GM19351 (cell line): ENCODE measurements at regions not wholly inside any gene's neighbourhood (a gene's known extent, or its start where the extent isn't known, plus 50 kb on each side); places are given as distances from the start of the nearest gene placed in this dataset.

ENCODE experiments used
- ATAC-seq: cut with Tn5 transposase; IDR thresholded peaks from one replicate; pipeline ENCODE4 v1.9.1; 2021; ENCODE audit warnings: mild to moderate bottlenecking, moderate library complexity; ENCODE audit not compliant: unreplicated experiment

DNA sequence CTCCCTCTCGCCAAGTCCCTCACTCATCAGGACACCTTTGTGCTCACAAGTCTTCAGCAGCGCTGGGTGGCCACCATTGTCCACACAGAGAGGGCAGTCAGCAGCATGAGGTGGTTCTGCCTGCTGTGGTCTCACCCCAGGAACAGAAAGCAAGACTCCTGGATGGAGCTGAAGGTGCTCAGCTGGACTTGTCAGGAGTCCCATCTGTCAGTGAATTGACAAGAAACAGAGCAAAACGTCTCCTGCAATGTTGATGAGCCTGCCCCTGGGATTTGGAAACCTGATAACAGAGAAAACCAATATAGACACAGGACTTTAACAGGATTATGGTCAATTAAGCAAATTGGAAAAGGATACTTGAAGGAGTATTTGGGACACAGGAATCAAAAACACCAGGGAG lies 122.2 kb upstream of the PRSS58 start:
- no peak for ATAC-seq

GRCh38 chr7:142379201-142379885 lies 121.5 kb upstream of the PRSS58 start:
- ATAC-seq, result no peak

DNA sequence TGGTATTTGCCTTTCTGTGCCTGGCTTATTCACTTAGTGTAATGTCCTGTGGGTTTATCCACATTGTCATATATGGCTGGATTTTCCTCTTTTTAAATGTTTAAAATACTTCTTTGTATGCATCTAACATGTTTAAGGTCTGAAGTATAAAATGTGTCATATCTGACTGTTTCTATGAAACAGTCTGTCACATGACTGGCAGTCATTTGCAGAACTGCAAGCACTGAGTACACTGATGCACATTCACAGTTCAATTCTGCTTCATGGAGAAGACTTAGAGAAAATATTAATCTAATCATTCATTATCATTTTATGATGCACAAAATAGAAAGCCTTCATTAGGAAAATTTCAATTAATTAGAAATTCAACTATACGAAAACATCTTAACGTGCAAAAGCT lies 119.7 kb upstream of the PRSS58 start:
- ATAC-seq, result no peak

GRCh38 chr7:142376356-142376997 lies 118.6 kb upstream of the PRSS58 start:
- ATAC-seq, result no peak

DNA sequence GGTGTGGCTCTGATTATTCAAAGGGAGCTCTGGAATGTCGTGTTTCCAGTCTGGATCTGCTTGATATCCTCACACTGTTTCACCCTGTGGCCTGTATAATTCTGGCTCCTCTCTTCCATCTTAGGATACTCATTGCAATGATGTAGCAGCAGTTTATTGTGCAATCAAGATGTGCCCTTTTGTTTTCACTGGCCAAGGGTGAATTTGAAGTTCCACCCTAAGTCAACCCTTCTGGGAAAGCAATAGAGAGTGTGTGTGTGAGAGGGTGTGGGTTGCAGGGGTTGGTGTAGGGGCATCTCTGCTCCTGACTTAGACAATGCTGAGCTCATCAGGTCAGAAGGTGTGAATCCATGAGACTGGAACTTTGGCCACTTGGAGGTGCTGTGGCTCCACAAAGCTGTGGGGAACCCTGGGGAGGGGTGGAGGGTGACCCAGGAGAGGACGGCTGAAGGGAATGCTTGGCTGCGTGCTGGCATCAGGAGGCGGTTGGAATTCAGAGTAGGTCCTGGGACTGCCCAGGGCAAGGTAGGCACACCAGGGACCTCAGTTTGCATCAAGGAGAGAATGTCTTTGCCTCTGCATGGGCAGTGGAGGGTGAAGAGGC lies 118.0 kb upstream of the PRSS58 start:
- ATAC-seq, result no peak

GRCh38 chr7:142372727-142373126 lies 114.9 kb upstream of the PRSS58 start:
- ATAC-seq, result no peak

DNA sequence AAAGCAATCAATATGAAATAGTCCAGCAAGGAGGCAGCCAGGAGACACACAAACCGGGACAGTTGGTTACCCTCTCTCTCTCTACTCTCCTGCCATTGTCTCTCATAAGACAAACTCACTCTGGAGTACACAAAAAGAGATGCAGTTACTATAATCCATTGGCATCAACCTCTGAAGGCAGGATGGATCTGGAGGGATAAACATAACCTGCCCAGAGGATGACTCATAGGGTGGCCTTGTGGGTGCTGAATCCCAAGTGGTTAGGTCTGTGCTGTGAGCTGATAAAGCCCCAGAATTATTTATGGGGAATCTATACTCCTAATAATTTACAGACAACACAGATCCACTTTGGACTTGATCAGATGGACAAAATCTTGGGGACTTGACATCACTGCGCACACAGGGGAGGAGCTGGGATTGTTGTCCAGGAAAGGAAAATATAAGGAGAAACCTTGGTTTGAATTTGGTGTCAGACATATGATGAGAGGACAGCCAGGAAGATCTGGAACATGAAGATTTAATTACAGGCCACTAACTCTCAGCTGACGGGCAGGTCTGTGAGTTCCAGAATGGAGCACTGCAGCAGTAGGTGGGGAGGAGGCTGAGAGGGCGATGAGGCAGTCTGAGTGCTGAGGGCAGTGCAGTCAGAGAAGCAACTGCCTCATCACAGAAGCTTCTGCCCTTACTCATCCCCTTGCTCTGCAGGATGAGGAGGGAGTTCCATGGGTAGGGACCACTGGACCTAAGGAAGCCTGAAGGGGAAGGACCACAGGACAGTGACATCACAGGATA lies 113.9 kb upstream of the PRSS58 start:
- ATAC-seq, result no peak

DNA sequence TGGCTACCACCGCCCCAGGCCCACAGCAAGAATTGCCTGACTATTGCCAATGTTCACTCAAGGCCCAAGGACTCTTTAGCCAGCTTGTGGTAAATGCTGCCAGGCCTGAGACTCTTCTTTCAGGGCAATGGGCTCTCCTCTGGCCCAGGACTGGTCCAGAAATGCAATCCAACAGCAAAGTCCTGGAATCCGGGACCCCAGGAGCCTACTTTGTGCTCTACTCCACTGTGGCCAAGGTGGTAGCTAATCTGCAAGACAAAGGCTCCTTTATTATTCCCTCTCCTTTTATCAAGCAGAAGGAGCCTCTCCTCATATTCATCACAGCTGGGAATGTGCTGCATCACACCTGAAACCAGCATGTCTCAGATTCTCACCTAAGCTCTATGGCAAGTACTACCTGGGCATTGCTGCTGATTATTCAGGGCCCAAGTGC lies 107.6 kb upstream of the PRSS58 start:
- no peak for ATAC-seq

- ATAC-seq, result no peak
Observed at GRCh38 chr7:142364551-142364950, 106.7 kb upstream of the PRSS58 start.

- no peak for ATAC-seq
Observed at GRCh38 chr7:142362349-142362748, 104.5 kb upstream of the PRSS58 start.

GRCh38 chr7:142359694-142360279 lies 101.9 kb upstream of the PRSS58 start:
- no peak for ATAC-seq

GRCh38 chr7:142357953-142358520 lies 100.2 kb upstream of the PRSS58 start:
- peak; percentile 89 for ATAC-seq

DNA sequence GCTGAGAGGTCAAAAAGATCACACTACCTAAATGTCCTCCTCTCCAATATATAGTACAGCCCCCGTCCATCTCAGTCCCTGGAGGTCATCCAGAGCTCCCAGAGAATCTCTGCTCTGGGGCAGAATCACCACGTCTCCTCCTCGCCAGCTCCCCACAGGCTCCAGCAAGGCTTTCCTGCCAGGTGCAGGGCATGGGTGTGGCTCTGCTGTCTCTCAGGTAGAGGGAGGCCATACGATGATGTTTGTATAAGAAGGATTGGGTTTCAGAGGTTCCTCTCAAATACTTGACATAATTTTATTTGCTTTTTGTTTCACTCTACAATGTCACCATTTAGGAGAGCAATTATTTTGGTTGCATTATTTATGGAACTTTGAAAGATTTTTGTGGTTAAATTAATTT lies 98.3 kb upstream of the PRSS58 start:
- no peak for ATAC-seq

DNA sequence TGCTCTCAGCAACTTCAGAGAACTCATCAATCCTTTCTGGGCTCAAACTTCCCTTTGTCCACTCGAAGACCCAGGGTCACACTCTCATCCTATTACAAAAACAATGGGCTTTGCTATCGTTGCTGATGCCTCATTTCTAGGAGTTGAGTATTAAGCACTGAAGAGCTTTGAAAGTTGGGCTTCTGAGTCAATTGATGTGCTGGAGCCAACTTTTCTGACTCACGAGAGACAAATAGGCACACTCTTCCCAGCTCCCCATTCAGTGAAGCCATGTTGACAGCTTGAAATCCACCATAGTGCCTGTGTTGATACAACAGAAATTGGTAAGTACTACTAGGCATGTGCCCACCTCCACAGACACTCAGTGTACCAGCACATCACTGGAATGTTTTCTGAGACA lies 97.5 kb upstream of the PRSS58 start:
- no peak for ATAC-seq

GRCh38 chr7:142353147-142354060 lies 95.5 kb upstream of the PRSS58 start:
- ATAC-seq, result no peak

DNA sequence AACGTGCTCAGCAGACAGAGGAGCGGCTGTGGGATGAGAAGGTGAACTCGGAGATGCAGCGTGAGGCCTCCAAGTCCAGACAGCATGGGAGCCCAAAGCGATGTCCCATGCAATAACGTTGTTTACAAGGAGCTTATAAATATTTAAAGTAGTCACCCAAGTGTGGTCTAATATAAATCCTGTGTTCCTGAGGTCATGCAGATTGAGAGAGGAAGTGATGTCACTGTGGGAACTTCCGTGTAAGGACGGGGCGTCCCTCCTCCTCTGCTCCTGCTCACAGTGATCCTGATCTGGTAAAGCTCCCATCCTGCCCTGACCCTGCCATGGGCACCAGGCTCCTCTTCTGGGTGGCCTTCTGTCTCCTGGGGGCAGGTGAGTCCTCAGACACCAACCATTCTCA lies 94.7 kb upstream of the PRSS58 start:
- no peak for ATAC-seq

- no peak for ATAC-seq
Observed at GRCh38 chr7:142351145-142351544, 93.3 kb upstream of the PRSS58 start.

- no peak for ATAC-seq
Observed at GRCh38 chr7:142349670-142350405, 92.0 kb upstream of the PRSS58 start.

DNA sequence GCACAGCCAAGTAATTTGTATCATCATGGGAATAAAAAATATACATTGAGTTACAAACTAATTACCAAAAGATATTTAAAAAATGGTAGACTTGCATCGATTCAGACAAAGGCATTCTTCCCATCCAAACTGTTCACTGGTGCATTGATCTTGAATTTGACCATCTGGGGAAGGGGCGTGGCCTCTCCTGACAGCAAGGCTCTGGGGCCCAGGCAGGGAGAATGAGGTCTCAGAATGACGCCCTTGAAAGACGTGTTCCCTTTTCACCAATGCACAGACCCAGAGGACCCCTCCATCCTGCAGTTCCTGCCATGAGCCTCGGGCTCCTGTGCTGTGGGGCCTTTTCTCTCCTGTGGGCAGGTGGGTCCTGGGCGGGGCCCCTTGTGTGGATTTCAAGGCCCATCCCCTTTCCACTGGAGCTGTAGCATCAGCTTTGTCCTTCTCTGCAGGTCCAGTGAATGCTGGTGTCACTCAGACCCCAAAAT lies 91.1 kb upstream of the PRSS58 start:
- no peak for ATAC-seq
